Vagina (tissue), 2 donors: ENCODE measurements at regions not wholly inside any gene's neighbourhood (a gene's known extent, or its start where the extent isn't known, plus 50 kb on each side); places are given as distances from the start of the nearest gene placed in this dataset.

Source experiments
- POLR2A ChIP-seq, 2 donors: fragments of 450-650 bp; IDR thresholded peaks; one replicate each; pipeline ENCODE4 v1.6.1; 2017; ENCODE audit warnings: antibody characterized with exemption in 2 of 2, mild to moderate bottlenecking in 2 of 2, moderate library complexity in 2 of 2
- POLR2AphosphoS5 ChIP-seq, 2 donors: sonication (generic); formaldehyde crosslinking; IDR thresholded peaks; one replicate each; pipeline ENCODE4 v1.9.0; 2017; ENCODE audit warnings: antibody characterized with exemption in 2 of 2, mild to moderate bottlenecking in 2 of 2, low read depth in 1 of 2; ENCODE audit not compliant: insufficient read depth in 1 of 2
- TF ChIP-seq, protein P1 (sequence below), 3 experiments: fragments of 450-650 bp in 2 of 3; fragments of 200-600 bp in 1 of 3; sonication (generic) in 1 of 3; IDR thresholded peaks; one replicate each; pipeline ENCODE4 v1.5.1; 2017 to 2019; ENCODE audit warnings: antibody characterized with exemption in 3 of 3, mild to moderate bottlenecking in 2 of 3, moderate library complexity in 2 of 3

DNA sequence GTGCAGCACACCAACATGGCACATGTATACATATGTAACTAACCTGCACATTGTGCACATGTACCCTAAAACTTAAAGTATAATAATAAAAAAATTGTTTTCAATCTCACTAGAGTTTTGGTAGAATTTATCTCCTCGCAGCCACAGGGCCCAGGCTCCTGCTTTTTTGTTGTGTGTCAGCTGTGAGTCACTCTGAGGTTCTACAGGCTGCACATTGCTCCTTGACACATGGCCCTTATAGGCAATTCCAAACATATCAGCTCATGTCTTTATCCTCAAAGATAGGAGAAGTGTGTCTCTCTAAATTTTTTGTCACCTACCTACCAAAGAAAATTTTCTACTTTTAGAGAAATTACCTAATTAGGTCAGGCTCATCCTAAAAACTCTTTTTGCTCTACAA is 252.1 kb upstream of the ADGRL3 start:
- TF ChIP-seq, protein P1, sequence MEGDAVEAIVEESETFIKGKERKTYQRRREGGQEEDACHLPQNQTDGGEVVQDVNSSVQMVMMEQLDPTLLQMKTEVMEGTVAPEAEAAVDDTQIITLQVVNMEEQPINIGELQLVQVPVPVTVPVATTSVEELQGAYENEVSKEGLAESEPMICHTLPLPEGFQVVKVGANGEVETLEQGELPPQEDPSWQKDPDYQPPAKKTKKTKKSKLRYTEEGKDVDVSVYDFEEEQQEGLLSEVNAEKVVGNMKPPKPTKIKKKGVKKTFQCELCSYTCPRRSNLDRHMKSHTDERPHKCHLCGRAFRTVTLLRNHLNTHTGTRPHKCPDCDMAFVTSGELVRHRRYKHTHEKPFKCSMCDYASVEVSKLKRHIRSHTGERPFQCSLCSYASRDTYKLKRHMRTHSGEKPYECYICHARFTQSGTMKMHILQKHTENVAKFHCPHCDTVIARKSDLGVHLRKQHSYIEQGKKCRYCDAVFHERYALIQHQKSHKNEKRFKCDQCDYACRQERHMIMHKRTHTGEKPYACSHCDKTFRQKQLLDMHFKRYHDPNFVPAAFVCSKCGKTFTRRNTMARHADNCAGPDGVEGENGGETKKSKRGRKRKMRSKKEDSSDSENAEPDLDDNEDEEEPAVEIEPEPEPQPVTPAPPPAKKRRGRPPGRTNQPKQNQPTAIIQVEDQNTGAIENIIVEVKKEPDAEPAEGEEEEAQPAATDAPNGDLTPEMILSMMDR (IDR thresholded peaks at IDR 0.05): no peak
- no peak for TF ChIP-seq POLR2A (IDR thresholded peaks at IDR 0.05)
- TF ChIP-seq POLR2AphosphoS5 (IDR thresholded peaks at IDR 0.05; ENCODE audit: insufficient read depth in 1 of 2, low read depth in 1 of 2): no peak
